HCT116 (cell line): ENCODE measurements at regions not wholly inside any gene's neighbourhood (a gene's known extent, or its start where the extent isn't known, plus 50 kb on each side); places are given as distances from the start of the nearest gene placed in this dataset.

Source experiments
- ATAC-seq: fragments of 200-7000 bp; cut with Tn5 transposase; 2 replicates; pipeline ENCODE4 v1.9.1; 2020; ENCODE audit warnings: mild to moderate bottlenecking, moderate library complexity
- BruUV-seq: library from RNA; stranded (reverse); fragments of 400-500 nt; replicated peaks from 2 replicates; lab custom pipeline; 2021; lab: Mats Ljungman, UMichigan
- CTCF ChIA-PET: fragments of 300-600 bp; sonication (Branson Sonifier 250); formaldehyde crosslinking; loops from one replicate; lab custom pipeline; 2021; ENCODE audit warnings: antibody characterized with exemption; lab: Charles Lee
- POLR2A ChIA-PET: fragments of 300-600, 350-600 bp; sonication (Branson Sonifier 250); formaldehyde crosslinking; loops from one replicate; lab custom pipeline; 2021; ENCODE audit warnings: antibody characterized with exemption; lab: Charles Lee
- RAD21 ChIA-PET, 2 experiments: fragments of 300-600 bp; sonication (Branson Sonifier 250); formaldehyde crosslinking; loops; one replicate each; lab custom pipeline; 2023; ENCODE audit warnings: low total read pairs in 2 of 2; ENCODE audit not compliant: uncharacterized antibody in 2 of 2, unreplicated experiment in 2 of 2, low non-redundant PET in 1 of 2; lab: Charles Lee
- DNase-seq: peaks from one replicate; pipeline ENCODE4 v3.0.0-alpha.2; 2010; ENCODE audit warnings: low read depth, low spot score
- H2AFZ ChIP-seq: fragments of 200-600 bp; shearing (Covaris generic), sonication (generic); 2 replicates; pipeline ENCODE4 v1.6.1; 2017; ENCODE audit warnings: low read depth, mixed run types, mixed read lengths, antibody characterized with exemption, low read length; ENCODE audit not compliant: poor library complexity, severe bottlenecking
- H3K27ac ChIP-seq: 2 replicates; pipeline ENCODE4 v1.5.1; 2012; ENCODE audit warnings: low read depth, low read length
- H3K27me3 ChIP-seq: fragments of 200-600 bp; sonication (generic); 2 replicates; pipeline ENCODE4 v1.6.1; 2016; ENCODE audit warnings: mixed run types, low read length, mixed read lengths; ENCODE audit not compliant: insufficient read depth
- H3K36me3 ChIP-seq, 2 experiments: fragments of 200-500 bp in 1 of 2; fragments of 200-600 bp in 1 of 2; sonication (Bioruptor generic) in 1 of 2; sonication (generic) in 1 of 2; 2 replicates each; pipeline versions ENCODE4 v1.5.1 to v1.6.1; 2014 to 2016; ENCODE audit warnings: low read length in 2 of 2, inconsistent platforms in 1 of 2, mixed read lengths in 1 of 2, mixed run types in 1 of 2; ENCODE audit not compliant: insufficient read depth in 2 of 2, control insufficient read depth in 1 of 2
- H3K4me1 ChIP-seq, 2 experiments: fragments of 200-600 bp in 1 of 2; sonication (generic) in 1 of 2; 2 replicates each; pipeline versions ENCODE4 v1.5.1 to v1.6.1; 2012 to 2017; ENCODE audit warnings: low read length in 2 of 2, inconsistent platforms in 1 of 2, mild to moderate bottlenecking in 1 of 2, mixed read lengths in 1 of 2, mixed run types in 1 of 2, moderate library complexity in 1 of 2; ENCODE audit not compliant: insufficient read depth in 2 of 2, control insufficient read depth in 1 of 2
- H3K4me2 ChIP-seq: fragments of 200-600 bp; sonication (generic); 2 replicates; pipeline ENCODE4 v1.6.1; 2017; ENCODE audit warnings: mixed run types, low read length, mixed read lengths
- H3K4me3 ChIP-seq, 2 experiments: fragments of 200-600 bp in 1 of 2; sonication (generic) in 1 of 2; replicated peaks in 1 of 2; 2 replicates each; pipeline ENCODE4 v1.5.1; 2011 to 2016; ENCODE audit warnings: low read length in 2 of 2, control low read depth in 1 of 2, low read depth in 1 of 2, mild to moderate bottlenecking in 1 of 2, mixed read lengths in 1 of 2, mixed run types in 1 of 2
- H3K79me2 ChIP-seq: fragments of 200-600 bp; sonication (generic); 2 replicates; pipeline ENCODE4 v1.6.1; 2017; ENCODE audit warnings: mild to moderate bottlenecking, mixed run types, low read length, moderate library complexity, mixed read lengths; ENCODE audit not compliant: insufficient read depth
- H3K9ac ChIP-seq: fragments of 200-600 bp; sonication (generic); 2 replicates; pipeline ENCODE4 v1.6.1; 2016; ENCODE audit warnings: low read length, mixed read lengths
- H3K9me2 ChIP-seq: fragments of 200-600 bp; sonication (generic), shearing (Covaris generic); 2 replicates; pipeline ENCODE4 v1.6.1; 2017; ENCODE audit warnings: mixed run types, mild to moderate bottlenecking, moderate library complexity; ENCODE audit not compliant: insufficient read depth
- H3K9me3 ChIP-seq, 2 experiments: fragments of 200-500 bp in 1 of 2; fragments of 200-600 bp in 1 of 2; sonication (Bioruptor generic) in 1 of 2; sonication (generic) in 1 of 2; 2 replicates each; pipeline ENCODE4 v1.6.1; 2014 to 2017; ENCODE audit warnings: low read length in 2 of 2, mixed read lengths in 2 of 2, inconsistent platforms in 1 of 2, low read depth in 1 of 2, mild to moderate bottlenecking in 1 of 2, mixed run types in 1 of 2, moderate library complexity in 1 of 2; ENCODE audit not compliant: control insufficient read depth in 1 of 2, insufficient read depth in 1 of 2
- H4K20me1 ChIP-seq: fragments of 200-600 bp; sonication (generic), shearing (Covaris generic); 2 replicates; pipeline ENCODE4 v1.6.1; 2017; ENCODE audit warnings: mixed run types, mild to moderate bottlenecking, moderate library complexity; ENCODE audit not compliant: insufficient read depth
- ELF1 ChIP-seq: IDR thresholded peaks from 2 replicates; pipeline ENCODE4 v1.6.1; 2012; ENCODE audit warnings: low read depth, borderline replicate concordance
- EZH2 ChIP-seq: fragments of 200-600 bp; sonication (generic); IDR thresholded peaks from 2 replicates; pipeline ENCODE4 v1.6.1; 2017; ENCODE audit warnings: antibody characterized with exemption, mixed run types
- EZH2phosphoT487 ChIP-seq: fragments of 200-600 bp; IDR thresholded peaks from 2 replicates; pipeline ENCODE4 v1.6.1; 2018; ENCODE audit warnings: antibody characterized with exemption, borderline replicate concordance
- FOSL1 ChIP-seq: IDR thresholded peaks from 2 replicates; pipeline ENCODE4 v1.6.1; 2012; ENCODE audit warnings: low read depth
- JUND ChIP-seq: IDR thresholded peaks from 2 replicates; pipeline ENCODE4 v1.6.1; 2012
- POLR2A ChIP-seq: IDR thresholded peaks from 2 replicates; pipeline ENCODE4 v1.7.0; 2011; ENCODE audit warnings: borderline replicate concordance; ENCODE audit not compliant: insufficient read depth, insufficient read length; ENCODE audit errors: extremely low read depth
- RAD21 ChIP-seq: IDR thresholded peaks from 2 replicates; pipeline ENCODE4 v1.6.1; 2012; ENCODE audit warnings: low read depth, mild to moderate bottlenecking
- SRF ChIP-seq: IDR thresholded peaks from 2 replicates; pipeline ENCODE4 v1.6.1; 2012; ENCODE audit warnings: low read depth
- ZFX ChIP-seq: fragments of 450-650 bp; IDR thresholded peaks from 2 replicates; pipeline ENCODE4 v1.6.1; 2017
- ZNF274 ChIP-seq: fragments of 200-500 bp; sonication (Bioruptor generic); IDR thresholded peaks from 2 replicates; pipeline ENCODE4 v1.6.1; 2014; ENCODE audit warnings: mild to moderate bottlenecking, low read depth, low read length, inconsistent platforms
- intact Hi-C: fragments of 100-400 bp; cut with micrococcal nuclease; formaldehyde crosslinking; loops from 2 replicates; pipeline ENCODE4 v1.10.0; 2022
- TF ChIP-seq, protein P1 (sequence below): IDR thresholded peaks from 2 replicates; pipeline ENCODE4 v1.6.1; 2011; ENCODE audit warnings: mild to moderate bottlenecking, low read length, moderate library complexity; ENCODE audit not compliant: insufficient replicate concordance; ENCODE audit errors: extremely low read depth
- TF ChIP-seq, protein P2 (sequence below): IDR thresholded peaks from 2 replicates; pipeline ENCODE4 v1.6.1; 2012; ENCODE audit warnings: low read depth
- TF ChIP-seq, protein P3 (sequence below): IDR thresholded peaks from 2 replicates; pipeline ENCODE4 v1.6.1; 2012

DNA sequence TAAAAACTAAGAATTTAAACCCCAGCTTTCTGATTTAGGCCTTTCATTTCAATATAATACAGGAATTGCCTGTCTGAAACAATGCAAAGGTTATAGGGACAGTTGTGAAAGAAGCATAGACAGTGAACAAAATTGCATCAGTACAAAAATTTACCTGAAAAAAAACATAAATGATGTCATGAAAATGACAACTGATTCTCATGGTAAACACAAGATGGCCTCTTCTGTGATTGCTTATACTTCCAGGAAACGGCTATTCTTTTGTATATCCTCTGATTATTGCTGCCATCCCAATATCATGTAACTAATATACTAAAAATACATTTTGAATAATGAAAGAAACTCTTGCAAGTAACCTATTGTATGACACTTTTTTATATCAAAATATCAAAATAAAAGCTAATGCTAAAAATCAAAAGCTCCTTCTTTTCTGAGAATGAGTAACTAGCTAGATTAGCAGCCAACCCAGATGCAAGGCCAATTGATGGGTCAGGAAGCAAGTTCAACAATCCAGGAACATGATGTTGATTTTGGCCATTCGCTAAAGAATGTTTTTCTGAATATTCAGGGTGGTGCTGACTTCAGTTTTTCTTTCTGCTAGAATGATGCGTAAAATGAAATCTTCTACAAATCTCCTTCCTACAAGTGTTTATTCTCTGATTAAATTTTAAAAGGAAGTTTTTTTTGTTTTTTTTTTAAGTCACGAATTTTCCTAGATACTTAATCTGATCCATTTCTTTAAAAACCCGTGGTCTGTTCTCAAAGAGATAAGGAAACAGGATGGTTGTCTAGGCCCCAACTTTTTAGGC lies 83.6 kb downstream of the ALX1 start:
- Histone ChIP-seq H4K20me1 (no peaks in the 10 kb centered on the region), H3K9ac (no peak overlapping the region), H3K4me3 (no peak overlapping the region), H3K79me2 (no peaks in the 10 kb centered on the region), H3K9me3 (no peaks in the 10 kb centered on the region), H3K36me3 (no peaks in the 10 kb centered on the region)
- no peak for DNase-seq
- ChIA-PET RAD21 (no interaction called here), POLR2A (no interaction called here), CTCF (no interaction called here)
- no peak for TF ChIP-seq RAD21
- TF ChIP-seq, all 23 proteins: peak for 0
- intact Hi-C loops, result no loop called here
- Histone ChIP-seq H2AFZ (peak overlapping the region; percentile 13), H3K4me1 (no peaks in the 10 kb centered on the region), H3K27ac (no peak overlapping the region), H3K9me2 (no peaks in the 10 kb centered on the region), H3K4me2 (no peak overlapping the region), H3K27me3 (no peaks in the 10 kb centered on the region)
- no peak for ATAC-seq
- no TSS peak for BruUV-seq

DNA sequence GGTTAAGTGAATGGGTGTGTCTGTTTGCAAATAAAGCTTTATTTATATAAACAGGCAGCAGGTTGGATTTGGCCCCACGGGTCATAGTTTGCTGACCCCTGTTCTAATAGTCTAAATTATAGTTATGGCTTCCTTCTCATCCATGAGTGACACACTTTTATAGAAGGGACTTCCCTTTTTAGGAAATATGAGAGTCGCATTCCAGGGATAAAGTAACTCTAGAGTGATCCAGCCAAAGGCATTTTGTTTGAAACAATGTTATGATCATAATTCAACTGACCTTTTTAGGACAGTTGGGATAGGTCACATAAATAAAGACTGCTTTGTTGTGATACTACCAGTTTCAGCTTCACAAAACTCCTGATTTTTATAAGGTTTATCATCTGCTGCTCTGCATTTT lies 87.9 kb downstream of the ALX1 start:
- TF ChIP-seq ZFX, result no peak
- no peak for TF ChIP-seq FOSL1
- no peak for TF ChIP-seq JUND
- TF ChIP-seq, protein P1, sequence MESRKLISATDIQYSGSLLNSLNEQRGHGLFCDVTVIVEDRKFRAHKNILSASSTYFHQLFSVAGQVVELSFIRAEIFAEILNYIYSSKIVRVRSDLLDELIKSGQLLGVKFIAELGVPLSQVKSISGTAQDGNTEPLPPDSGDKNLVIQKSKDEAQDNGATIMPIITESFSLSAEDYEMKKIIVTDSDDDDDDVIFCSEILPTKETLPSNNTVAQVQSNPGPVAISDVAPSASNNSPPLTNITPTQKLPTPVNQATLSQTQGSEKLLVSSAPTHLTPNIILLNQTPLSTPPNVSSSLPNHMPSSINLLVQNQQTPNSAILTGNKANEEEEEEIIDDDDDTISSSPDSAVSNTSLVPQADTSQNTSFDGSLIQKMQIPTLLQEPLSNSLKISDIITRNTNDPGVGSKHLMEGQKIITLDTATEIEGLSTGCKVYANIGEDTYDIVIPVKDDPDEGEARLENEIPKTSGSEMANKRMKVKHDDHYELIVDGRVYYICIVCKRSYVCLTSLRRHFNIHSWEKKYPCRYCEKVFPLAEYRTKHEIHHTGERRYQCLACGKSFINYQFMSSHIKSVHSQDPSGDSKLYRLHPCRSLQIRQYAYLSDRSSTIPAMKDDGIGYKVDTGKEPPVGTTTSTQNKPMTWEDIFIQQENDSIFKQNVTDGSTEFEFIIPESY, result no peak
- no peak for TF ChIP-seq ZNF274
- TF ChIP-seq EZH2phosphoT487, result no peak
- TF ChIP-seq POLR2A, result no peak
- no peak for TF ChIP-seq SRF
- no peak for TF ChIP-seq ELF1
- TF ChIP-seq, protein P2, sequence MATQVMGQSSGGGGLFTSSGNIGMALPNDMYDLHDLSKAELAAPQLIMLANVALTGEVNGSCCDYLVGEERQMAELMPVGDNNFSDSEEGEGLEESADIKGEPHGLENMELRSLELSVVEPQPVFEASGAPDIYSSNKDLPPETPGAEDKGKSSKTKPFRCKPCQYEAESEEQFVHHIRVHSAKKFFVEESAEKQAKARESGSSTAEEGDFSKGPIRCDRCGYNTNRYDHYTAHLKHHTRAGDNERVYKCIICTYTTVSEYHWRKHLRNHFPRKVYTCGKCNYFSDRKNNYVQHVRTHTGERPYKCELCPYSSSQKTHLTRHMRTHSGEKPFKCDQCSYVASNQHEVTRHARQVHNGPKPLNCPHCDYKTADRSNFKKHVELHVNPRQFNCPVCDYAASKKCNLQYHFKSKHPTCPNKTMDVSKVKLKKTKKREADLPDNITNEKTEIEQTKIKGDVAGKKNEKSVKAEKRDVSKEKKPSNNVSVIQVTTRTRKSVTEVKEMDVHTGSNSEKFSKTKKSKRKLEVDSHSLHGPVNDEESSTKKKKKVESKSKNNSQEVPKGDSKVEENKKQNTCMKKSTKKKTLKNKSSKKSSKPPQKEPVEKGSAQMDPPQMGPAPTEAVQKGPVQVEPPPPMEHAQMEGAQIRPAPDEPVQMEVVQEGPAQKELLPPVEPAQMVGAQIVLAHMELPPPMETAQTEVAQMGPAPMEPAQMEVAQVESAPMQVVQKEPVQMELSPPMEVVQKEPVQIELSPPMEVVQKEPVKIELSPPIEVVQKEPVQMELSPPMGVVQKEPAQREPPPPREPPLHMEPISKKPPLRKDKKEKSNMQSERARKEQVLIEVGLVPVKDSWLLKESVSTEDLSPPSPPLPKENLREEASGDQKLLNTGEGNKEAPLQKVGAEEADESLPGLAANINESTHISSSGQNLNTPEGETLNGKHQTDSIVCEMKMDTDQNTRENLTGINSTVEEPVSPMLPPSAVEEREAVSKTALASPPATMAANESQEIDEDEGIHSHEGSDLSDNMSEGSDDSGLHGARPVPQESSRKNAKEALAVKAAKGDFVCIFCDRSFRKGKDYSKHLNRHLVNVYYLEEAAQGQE, result no peak
- TF ChIP-seq EZH2, result no peak
- TF ChIP-seq, protein P3, sequence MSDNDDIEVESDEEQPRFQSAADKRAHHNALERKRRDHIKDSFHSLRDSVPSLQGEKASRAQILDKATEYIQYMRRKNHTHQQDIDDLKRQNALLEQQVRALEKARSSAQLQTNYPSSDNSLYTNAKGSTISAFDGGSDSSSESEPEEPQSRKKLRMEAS, result no peak
- no peak for TF ChIP-seq RAD21
- RAD21 ChIA-PET, result no interaction called here
- intact Hi-C loops, result no loop called here
- ATAC-seq (no peak), DNase-seq (no peak)
- BruUV-seq, result no TSS peak
- Histone ChIP-seq H3K27me3 (no peaks in the 10 kb centered on the region), H3K4me3 (no peak overlapping the region), H3K79me2 (no peaks in the 10 kb centered on the region), H3K4me1 (no peaks in the 10 kb centered on the region), H3K4me2 (no peak overlapping the region), H3K9me2 (no peaks in the 10 kb centered on the region), H4K20me1 (no peaks in the 10 kb centered on the region), H3K36me3 (no peaks in the 10 kb centered on the region), H2AFZ (no peak overlapping the region), H3K27ac (no peak overlapping the region), H3K9ac (no peak overlapping the region), H3K9me3 (no peaks in the 10 kb centered on the region)
- CTCF ChIA-PET, result no interaction called here
- POLR2A ChIA-PET, result no interaction called here
